A549 (cell line): ENCODE measurements at regions not wholly inside any gene's neighbourhood (a gene's known extent, or its start where the extent isn't known, plus 50 kb on each side); places are given as distances from the start of the nearest gene placed in this dataset.
"Not testable (repeated sequence)": the region's sequence is repeated elsewhere in the genome, so short reads cannot be mapped to it uniquely, and the experiment has no call there.

ENCODE experiments used
- ATAC-seq, 2 experiments: fragments of 200-7000 bp in 1 of 2; fragments of >200 bp in 1 of 2; cut with Nextera tagmentation in 1 of 2; cut with Tn5 transposase in 1 of 2; 3 replicates each; pipeline versions ENCODE4 v1.8.0 to v1.9.1; 2018 to 2020; ENCODE audit warnings: mild to moderate bottlenecking in 1 of 2, moderate library complexity in 1 of 2
- CTCF ChIA-PET: fragments of 300-600 bp; sonication (Branson Sonifier 250); formaldehyde crosslinking; extraction: SDS; loops from one replicate; lab custom pipeline; 2021; ENCODE audit warnings: antibody characterized with exemption, inconsistent platforms; lab: Yijun Ruan, JAX
- POLR2A ChIA-PET: fragments of 350-600 bp; formaldehyde crosslinking; extraction: SDS; loops from one replicate; lab custom pipeline; 2021; ENCODE audit warnings: antibody characterized with exemption, inconsistent platforms; lab: Yijun Ruan, JAX
- DNase-seq, 2 experiments: peaks; one replicate each; pipeline versions ENCODE4 v3.0.0 to v3.0.0-alpha.2; 2011 to 2016; ENCODE audit warnings: low read depth in 1 of 2, low spot score in 1 of 2
- FAIRE-seq: peaks from 2 replicates; lab custom pipeline; 2011; peaks lifted over from hg19 to GRCh38; lab: Jason Lieb, UNC
- H3K27ac ChIP-seq, 2 experiments: fragments of >200 bp; sonication (Bioruptor Twin); formaldehyde crosslinking; 3 replicates each; pipeline ENCODE4 v1.5.1; 2016 to 2017
- H3K4me1 ChIP-seq: fragments of >200 bp; sonication (Bioruptor Twin); formaldehyde crosslinking; 3 replicates; pipeline ENCODE4 v1.6.1; 2016
- H3K4me2 ChIP-seq: fragments of >200 bp; sonication (Bioruptor Twin); formaldehyde crosslinking; 3 replicates; pipeline ENCODE4 v1.6.1; 2016
- H3K4me3 ChIP-seq: fragments of >200 bp; sonication (Bioruptor Twin); formaldehyde crosslinking; 3 replicates; pipeline ENCODE4 v1.5.1; 2016
- H3K9me3 ChIP-seq: fragments of >200 bp; sonication (Bioruptor Twin); formaldehyde crosslinking; 3 replicates; pipeline ENCODE4 v1.6.1; 2016
- CBX8 ChIP-seq: fragments of 200-600 bp; sonication (generic); IDR thresholded peaks from 2 replicates; pipeline ENCODE4 v1.6.1; 2016
- CEBPB ChIP-seq, 2 experiments: fragments of >200 bp in 1 of 2; sonication (Bioruptor Twin) in 1 of 2; formaldehyde crosslinking in 1 of 2; IDR thresholded peaks; 2 replicates each; pipeline ENCODE4 v1.6.1; 2012 to 2016
- CHD2 ChIP-seq: fragments of 150-350 bp; IDR thresholded peaks from 2 replicates; pipeline ENCODE4 v1.6.1; 2014; ENCODE audit warnings: low read length; ENCODE audit not compliant: partially characterized antibody
- FOSB ChIP-seq: fragments of 250-450 bp; sonication (Bioruptor Pico); IDR thresholded peaks from 2 replicates; pipeline ENCODE4 v1.5.0; 2020; ENCODE audit warnings: mild to moderate bottlenecking, moderate library complexity
- HEYL ChIP-seq: fragments of 250-450 bp; sonication (Bioruptor Pico); IDR thresholded peaks from 2 replicates; pipeline ENCODE4 v1.8.0; 2021; ENCODE audit warnings: mild to moderate bottlenecking, moderate library complexity
- KDM1A ChIP-seq: fragments of 200-600 bp; sonication (generic); IDR thresholded peaks from 2 replicates; pipeline ENCODE4 v1.6.1; 2016; ENCODE audit warnings: low read depth, mild to moderate bottlenecking
- NPAS2 ChIP-seq: fragments of 250-450 bp; sonication (Bioruptor Pico); IDR thresholded peaks from 2 replicates; pipeline ENCODE4 v1.8.0; 2022; ENCODE audit warnings: mild to moderate bottlenecking, moderate library complexity, borderline replicate concordance
- RAD21 ChIP-seq, 2 experiments: fragments of >200 bp in 1 of 2; sonication (Bioruptor Twin) in 1 of 2; formaldehyde crosslinking in 1 of 2; IDR thresholded peaks in 1 of 2; conservative IDR thresholded peaks in 1 of 2; 2 replicates in 1 of 2; 3 replicates in 1 of 2; pipeline ENCODE4 v1.6.1; 2012 to 2018; ENCODE audit warnings: inconsistent platforms in 1 of 2
- RARB ChIP-seq: fragments of 250-450 bp; sonication (Bioruptor Pico); IDR thresholded peaks from 2 replicates; pipeline ENCODE4 v1.8.0; 2021; ENCODE audit warnings: mild to moderate bottlenecking, moderate library complexity
- SMC3 ChIP-seq: fragments of >200 bp; sonication (Bioruptor Twin); formaldehyde crosslinking; IDR thresholded peaks from 3 replicates; pipeline ENCODE4 v1.6.1; 2018; ENCODE audit warnings: inconsistent platforms
- TFCP2L1 ChIP-seq: fragments of 250-450 bp; sonication (Bioruptor Pico); IDR thresholded peaks from 2 replicates; pipeline ENCODE4 v1.5.0; 2021; ENCODE audit warnings: mild to moderate bottlenecking
- TP53 ChIP-seq: fragments of 250-450 bp; sonication (Bioruptor Pico); IDR thresholded peaks from 2 replicates; pipeline ENCODE4 v1.5.0; 2021; ENCODE audit warnings: mild to moderate bottlenecking, moderate library complexity
- ZFP36 ChIP-seq: fragments of 450-650 bp; IDR thresholded peaks from 2 replicates; pipeline ENCODE4 v1.6.1; 2014; ENCODE audit warnings: borderline replicate concordance; ENCODE audit not compliant: partially characterized antibody
- ZNF302 ChIP-seq: fragments of 250-450 bp; sonication (Bioruptor Pico); IDR thresholded peaks from 2 replicates; pipeline ENCODE4 v1.9.0; 2021; ENCODE audit warnings: inconsistent platforms, mild to moderate bottlenecking, moderate library complexity
- ZSCAN20 ChIP-seq: fragments of 250-450 bp; sonication (Bioruptor Pico); IDR thresholded peaks from 2 replicates; pipeline ENCODE4 v1.8.0; 2022; ENCODE audit warnings: mild to moderate bottlenecking, moderate library complexity
- WGBS: methylation state at CpG from one replicate; pipeline ENCODE4 v1.1.6; 2017; ENCODE audit errors: missing lambda C conversion rate; 5-methylcytosine and 5-hydroxymethylcytosine counted together
- TF ChIP-seq, protein P1 (sequence below): IDR thresholded peaks from 2 replicates; pipeline ENCODE4 v1.6.1; 2012
- TF ChIP-seq, protein P2 (sequence below): fragments of 450-650 bp; IDR thresholded peaks from 2 replicates; pipeline ENCODE4 v1.6.1; 2014; ENCODE audit warnings: antibody characterized with exemption
- TF ChIP-seq, protein P3 (sequence below): fragments of >200 bp; sonication (Bioruptor Twin); formaldehyde crosslinking; IDR thresholded peaks from 3 replicates; pipeline ENCODE4 v1.5.1; 2016
- TF ChIP-seq, protein P4 (sequence below): fragments of >200 bp; sonication (Bioruptor Twin); formaldehyde crosslinking; IDR thresholded peaks from 2 replicates; pipeline ENCODE4 v1.6.1; 2016
- TF ChIP-seq, protein P5 (sequence below): IDR thresholded peaks from 2 replicates; pipeline ENCODE4 v1.6.1; 2012

DNA sequence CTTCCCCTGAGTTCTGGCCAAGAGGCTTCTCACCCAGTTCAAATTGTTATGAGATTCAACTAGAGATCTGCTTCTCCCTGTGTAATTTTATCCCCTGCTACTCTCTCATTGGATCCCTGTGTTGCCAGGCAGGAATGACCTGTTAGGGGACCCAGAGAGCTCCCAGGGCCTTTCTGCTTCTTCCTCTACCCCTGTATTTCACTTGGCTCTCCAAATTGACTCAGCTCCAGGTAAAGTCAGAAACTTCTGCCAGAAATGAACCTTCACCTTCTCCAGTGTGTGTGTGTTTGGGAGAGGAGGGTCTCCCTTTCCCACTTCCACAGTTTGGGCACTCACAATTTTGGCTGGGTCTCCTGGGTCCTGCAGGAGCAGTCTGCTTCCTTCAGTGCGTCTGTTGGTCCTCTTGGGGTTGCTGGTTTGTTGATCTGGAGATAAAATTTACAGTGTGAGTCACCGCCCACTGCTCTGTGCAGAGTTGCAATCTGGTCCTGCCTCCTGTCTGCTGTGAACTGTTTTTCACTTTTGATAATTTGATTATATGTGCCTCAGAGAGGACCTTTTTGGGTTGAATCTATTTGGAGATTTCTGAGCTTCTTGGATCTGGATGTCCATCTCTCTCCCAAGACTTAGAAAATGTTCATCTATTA is 112.4 kb upstream of the EDA2R start:
- H3K4me2 ChIP-seq = no peak overlapping the region
- no peak for ATAC-seq
- 6% methylated on average over 2 of the region's 2 CpGs for WGBS
- no peak overlapping the region for H3K27ac ChIP-seq
- H3K9me3 ChIP-seq = no peaks in the 10 kb centered on the region
- POLR2A ChIA-PET = no interaction called here
- FAIRE-seq = no peak
- TF ChIP-seq, protein P1, sequence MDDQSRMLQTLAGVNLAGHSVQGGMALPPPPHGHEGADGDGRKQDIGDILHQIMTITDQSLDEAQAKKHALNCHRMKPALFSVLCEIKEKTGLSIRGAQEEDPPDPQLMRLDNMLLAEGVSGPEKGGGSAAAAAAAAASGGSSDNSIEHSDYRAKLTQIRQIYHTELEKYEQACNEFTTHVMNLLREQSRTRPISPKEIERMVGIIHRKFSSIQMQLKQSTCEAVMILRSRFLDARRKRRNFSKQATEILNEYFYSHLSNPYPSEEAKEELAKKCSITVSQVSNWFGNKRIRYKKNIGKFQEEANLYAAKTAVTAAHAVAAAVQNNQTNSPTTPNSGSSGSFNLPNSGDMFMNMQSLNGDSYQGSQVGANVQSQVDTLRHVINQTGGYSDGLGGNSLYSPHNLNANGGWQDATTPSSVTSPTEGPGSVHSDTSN = no peak
- TF ChIP-seq KDM1A (no peak), TP53 (CRISPR knock-in tag) (no peak), ZSCAN20 (CRISPR knock-in tag) (no peak), HEYL (CRISPR knock-in tag) (no peak), CEBPB (IDR thresholded peaks at IDR 0.05) (no peak), NPAS2 (CRISPR knock-in tag) (no peak), CBX8 (no peak), ZFP36 (no peak), TFCP2L1 (CRISPR knock-in tag) (no peak), ZNF302 (CRISPR knock-in tag) (no peak), FOSB (CRISPR knock-in tag) (no peak), CHD2 (no peak)
- TF ChIP-seq, protein P2, sequence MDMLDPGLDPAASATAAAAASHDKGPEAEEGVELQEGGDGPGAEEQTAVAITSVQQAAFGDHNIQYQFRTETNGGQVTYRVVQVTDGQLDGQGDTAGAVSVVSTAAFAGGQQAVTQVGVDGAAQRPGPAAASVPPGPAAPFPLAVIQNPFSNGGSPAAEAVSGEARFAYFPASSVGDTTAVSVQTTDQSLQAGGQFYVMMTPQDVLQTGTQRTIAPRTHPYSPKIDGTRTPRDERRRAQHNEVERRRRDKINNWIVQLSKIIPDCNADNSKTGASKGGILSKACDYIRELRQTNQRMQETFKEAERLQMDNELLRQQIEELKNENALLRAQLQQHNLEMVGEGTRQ = no peak
- TF ChIP-seq, protein P3, sequence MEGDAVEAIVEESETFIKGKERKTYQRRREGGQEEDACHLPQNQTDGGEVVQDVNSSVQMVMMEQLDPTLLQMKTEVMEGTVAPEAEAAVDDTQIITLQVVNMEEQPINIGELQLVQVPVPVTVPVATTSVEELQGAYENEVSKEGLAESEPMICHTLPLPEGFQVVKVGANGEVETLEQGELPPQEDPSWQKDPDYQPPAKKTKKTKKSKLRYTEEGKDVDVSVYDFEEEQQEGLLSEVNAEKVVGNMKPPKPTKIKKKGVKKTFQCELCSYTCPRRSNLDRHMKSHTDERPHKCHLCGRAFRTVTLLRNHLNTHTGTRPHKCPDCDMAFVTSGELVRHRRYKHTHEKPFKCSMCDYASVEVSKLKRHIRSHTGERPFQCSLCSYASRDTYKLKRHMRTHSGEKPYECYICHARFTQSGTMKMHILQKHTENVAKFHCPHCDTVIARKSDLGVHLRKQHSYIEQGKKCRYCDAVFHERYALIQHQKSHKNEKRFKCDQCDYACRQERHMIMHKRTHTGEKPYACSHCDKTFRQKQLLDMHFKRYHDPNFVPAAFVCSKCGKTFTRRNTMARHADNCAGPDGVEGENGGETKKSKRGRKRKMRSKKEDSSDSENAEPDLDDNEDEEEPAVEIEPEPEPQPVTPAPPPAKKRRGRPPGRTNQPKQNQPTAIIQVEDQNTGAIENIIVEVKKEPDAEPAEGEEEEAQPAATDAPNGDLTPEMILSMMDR = no peak
- TF ChIP-seq, protein P4, sequence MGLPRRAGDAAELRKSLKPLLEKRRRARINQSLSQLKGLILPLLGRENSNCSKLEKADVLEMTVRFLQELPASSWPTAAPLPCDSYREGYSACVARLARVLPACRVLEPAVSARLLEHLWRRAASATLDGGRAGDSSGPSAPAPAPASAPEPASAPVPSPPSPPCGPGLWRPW = no peak
- no peaks in the 10 kb centered on the region for H3K4me1 ChIP-seq
- CTCF ChIA-PET = no interaction called here
- H3K4me3 ChIP-seq = no peak overlapping the region
- no peak for DNase-seq

DNA sequence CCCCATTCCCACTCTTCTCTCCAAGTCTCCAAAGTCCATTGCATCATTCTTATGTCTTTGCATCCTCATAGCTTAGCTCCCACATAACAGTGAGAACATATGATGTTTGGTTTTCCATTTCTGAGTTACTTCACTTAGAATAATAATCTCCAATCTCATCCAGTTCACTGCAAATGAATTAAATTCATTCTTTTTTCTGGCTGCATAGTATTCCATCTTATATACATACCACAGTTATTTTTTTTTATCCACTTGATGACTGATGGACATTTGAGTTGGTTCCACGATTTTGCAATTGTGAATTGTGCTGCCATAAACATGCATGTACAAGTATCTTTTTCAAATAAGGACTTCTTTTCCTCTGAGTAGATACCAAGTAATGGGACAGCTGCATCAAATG is 105.6 kb upstream of the EDA2R start:
- H3K4me2 ChIP-seq, H3K4me1 ChIP-seq, ATAC-seq, DNase-seq, H3K4me3 ChIP-seq, POLR2A ChIA-PET, H3K9me3 ChIP-seq, FAIRE-seq, H3K27ac ChIP-seq: not testable (repeated sequence)
- CTCF ChIA-PET = interaction anchor here (1.0 kb wide), 1 partner anchor 15 kb away, joined by 3 read pairs; no protein-coding TSS in a partner anchor
- 3% methylated on average over 1 of the region's 1 CpG for WGBS

DNA sequence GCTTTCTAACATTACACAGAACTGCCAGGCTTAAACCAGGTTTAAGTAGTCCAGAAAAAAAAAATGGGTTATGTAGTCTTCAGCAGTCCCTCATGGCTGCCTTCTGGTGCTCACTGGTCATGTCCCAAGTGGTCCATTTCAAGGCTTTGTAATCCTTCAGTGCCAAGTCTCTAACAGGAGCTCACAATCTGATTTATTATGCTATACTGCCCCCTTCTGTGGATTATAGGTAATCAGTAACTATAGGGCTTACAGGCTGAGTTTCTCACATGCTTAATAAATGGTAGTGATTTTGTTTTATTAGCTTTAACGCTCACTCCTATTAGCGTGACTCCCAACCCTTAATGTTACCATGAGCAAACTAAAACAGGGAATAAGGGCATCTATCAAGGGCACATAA is 92.5 kb upstream of the EDA2R start:
- no peak overlapping the region for H3K27ac ChIP-seq
- CTCF ChIA-PET = interaction anchor here (0.8 to 3.2 kb wide), 9 partner anchors 528 to 1152 kb away, joined by 3 to 11 read pairs (median 3); no protein-coding TSS in a partner anchor
- TF ChIP-seq, protein P5, sequence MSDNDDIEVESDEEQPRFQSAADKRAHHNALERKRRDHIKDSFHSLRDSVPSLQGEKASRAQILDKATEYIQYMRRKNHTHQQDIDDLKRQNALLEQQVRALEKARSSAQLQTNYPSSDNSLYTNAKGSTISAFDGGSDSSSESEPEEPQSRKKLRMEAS = no peak
- no peak for TF ChIP-seq CEBPB (IDR thresholded peaks at IDR 0.05)
- peak; percentile 56 to 62 for TF ChIP-seq RAD21 (conservative IDR thresholded peaks at IDR 0.05 in 1 of 2, IDR thresholded peaks at IDR 0.05 in 1 of 2)
- no peak for TF ChIP-seq ZNF302 (CRISPR knock-in tag)
- no peak for TF ChIP-seq RARB (CRISPR knock-in tag)
- TF ChIP-seq, protein P3 = peak; percentile 43
- TF ChIP-seq SMC3 = peak; percentile 42; the same call in 1 of the 3 replicates
- DNase-seq (peak; percentile 1 to 43), FAIRE-seq (peak; percentile 89), ATAC-seq (peak; percentile 75 to 77; a peak in 5 of 6 replicates)
- no peak overlapping the region for H3K4me2 ChIP-seq
- POLR2A ChIA-PET = interaction anchor here (0.7 kb wide), 1 partner anchor 1125 kb away, joined by 4 read pairs; no protein-coding TSS in a partner anchor
- H3K4me3 ChIP-seq = no peak overlapping the region
- no peaks in the 10 kb centered on the region for H3K4me1 ChIP-seq
- 2% methylated on average over 2 of the region's 2 CpGs for WGBS
- H3K9me3 ChIP-seq = no peaks in the 10 kb centered on the region
